Ishikawa (cell line): ENCODE measurements at regions not wholly inside any gene's neighbourhood (a gene's known extent, or its start where the extent isn't known, plus 50 kb on each side); places are given as distances from the start of the nearest gene placed in this dataset.

Experiments used
- CEBPB ChIP-seq: IDR thresholded peaks from 2 replicates; pipeline ENCODE4 v1.6.1; 2012
- CREB1 ChIP-seq: IDR thresholded peaks from 2 replicates; pipeline ENCODE4 v1.6.1; 2012; ENCODE audit warnings: low read depth
- EGR1 ChIP-seq: IDR thresholded peaks from 2 replicates; pipeline ENCODE4 v1.6.1; 2012
- EP300 ChIP-seq: IDR thresholded peaks from 2 replicates; pipeline ENCODE4 v1.6.1; 2012; ENCODE audit warnings: borderline replicate concordance
- FOXM1 ChIP-seq: IDR thresholded peaks from 2 replicates; pipeline ENCODE4 v1.6.1; 2012; ENCODE audit warnings: low read depth, borderline replicate concordance
- MAX ChIP-seq: IDR thresholded peaks from 2 replicates; pipeline ENCODE4 v1.6.1; 2012
- NFIC ChIP-seq: IDR thresholded peaks from 2 replicates; pipeline ENCODE4 v1.6.1; 2012
- RAD21 ChIP-seq: IDR thresholded peaks from 2 replicates; pipeline ENCODE4 v1.6.1; 2012; ENCODE audit warnings: low read depth
- REST ChIP-seq: IDR thresholded peaks from 2 replicates; pipeline ENCODE4 v1.6.1; 2012; ENCODE audit warnings: low read depth, mild to moderate bottlenecking
- TAF1 ChIP-seq: IDR thresholded peaks from 2 replicates; pipeline ENCODE4 v1.6.1; 2012; ENCODE audit warnings: low read depth, mild to moderate bottlenecking
- TCF12 ChIP-seq: IDR thresholded peaks from 2 replicates; pipeline ENCODE4 v1.6.1; 2012; ENCODE audit warnings: low read depth
- TEAD4 ChIP-seq: IDR thresholded peaks from 2 replicates; pipeline ENCODE4 v1.6.1; 2012
- USF1 ChIP-seq: IDR thresholded peaks from 2 replicates; pipeline ENCODE4 v1.6.1; 2012
- YY1 ChIP-seq: IDR thresholded peaks from 2 replicates; pipeline ENCODE4 v1.6.1; 2012; ENCODE audit warnings: low read depth
- ZBTB7A ChIP-seq: IDR thresholded peaks from 2 replicates; pipeline ENCODE4 v1.6.1; 2012; ENCODE audit warnings: low read depth

DNA sequence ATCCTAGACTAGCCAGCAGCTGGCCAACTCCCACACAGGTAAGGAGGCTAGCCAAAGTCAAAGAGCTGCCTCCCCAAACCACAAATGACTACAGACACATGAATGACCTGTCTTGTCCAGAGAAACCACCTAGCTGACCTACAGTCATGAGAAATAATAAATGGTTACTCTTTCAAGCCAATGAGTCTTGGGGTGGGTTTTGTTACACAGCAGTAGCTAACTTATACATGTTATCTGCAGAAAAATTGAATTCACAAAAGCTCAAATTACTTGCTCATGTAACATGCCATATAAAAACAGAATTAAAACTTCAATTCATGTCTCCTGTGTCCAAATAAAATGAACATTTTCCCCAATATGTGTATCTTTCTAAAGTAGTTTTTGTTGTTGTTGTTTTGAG, 307.4 kb upstream of the NR2F2 start:
- TF ChIP-seq TEAD4 (no peak), TCF12 (no peak), USF1 (no peak), NFIC (no peak)

DNA sequence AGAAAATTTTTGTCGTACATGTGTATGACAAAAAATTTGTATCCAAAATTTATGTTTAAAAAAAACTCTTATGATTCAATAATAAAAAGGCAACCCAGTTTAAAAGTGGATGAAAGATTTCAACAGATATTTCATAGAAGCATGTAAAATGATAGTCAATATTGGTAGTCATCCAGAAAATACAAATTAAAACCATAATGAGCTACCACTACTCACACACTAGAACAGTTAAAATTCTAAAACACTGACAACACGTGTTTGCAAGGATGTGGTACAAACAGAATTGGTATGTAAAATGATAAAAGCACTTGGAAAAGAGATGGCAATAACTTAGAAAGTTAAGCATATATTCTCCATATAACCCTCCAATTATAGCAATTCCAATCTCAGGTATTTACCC, 303.0 kb upstream of the NR2F2 start:
- TF ChIP-seq YY1 = no peak
- TF ChIP-seq CREB1 = no peak
- TF ChIP-seq FOXM1 = no peak
- TF ChIP-seq TAF1 = no peak
- no peak for TF ChIP-seq EGR1

DNA sequence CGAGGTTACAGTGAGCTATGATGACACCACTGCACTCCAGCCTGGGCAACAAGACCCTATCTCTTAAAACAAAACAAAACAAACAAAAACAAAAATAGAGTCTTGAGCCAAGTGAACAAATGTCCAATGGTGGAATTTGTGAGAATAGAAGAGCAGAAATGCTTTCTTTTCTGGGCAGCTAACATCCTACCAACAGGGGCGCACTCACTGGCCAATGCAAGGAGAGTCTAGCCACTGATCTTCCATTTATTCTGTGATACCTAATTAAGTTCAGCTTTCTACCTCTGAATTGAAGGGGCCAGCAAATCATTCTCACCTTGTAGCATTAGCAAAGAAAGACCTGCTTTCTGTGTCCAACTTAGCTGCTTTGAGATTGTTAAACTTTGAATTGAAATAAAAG, 301.9 kb upstream of the NR2F2 start:
- TF ChIP-seq FOXM1 (no peak), TCF12 (no peak), ZBTB7A (no peak), NFIC (no peak), YY1 (no peak), TAF1 (no peak), EP300 (no peak), CREB1 (no peak), USF1 (no peak), MAX (no peak), CEBPB (no peak), TEAD4 (no peak), REST (no peak), RAD21 (no peak), EGR1 (no peak)

GRCh38 chr15:96029172-96029571, 301.3 kb upstream of the NR2F2 start:
- TF ChIP-seq EGR1 = no peak
- TF ChIP-seq REST = no peak
- no peak for TF ChIP-seq MAX
- no peak for TF ChIP-seq TEAD4
- no peak for TF ChIP-seq TAF1
- no peak for TF ChIP-seq TCF12
- no peak for TF ChIP-seq CREB1
- TF ChIP-seq USF1 = no peak
- TF ChIP-seq NFIC = no peak
- no peak for TF ChIP-seq CEBPB
- TF ChIP-seq RAD21 = no peak
- TF ChIP-seq YY1 = no peak
- TF ChIP-seq FOXM1 = no peak

- TF ChIP-seq ZBTB7A = no peak
- TF ChIP-seq EGR1 = no peak
- TF ChIP-seq NFIC = no peak
- no peak for TF ChIP-seq TCF12
- TF ChIP-seq FOXM1 = no peak
- no peak for TF ChIP-seq TEAD4
Observed at GRCh38 chr15:96031426-96032110, 298.9 kb upstream of the NR2F2 start.

DNA sequence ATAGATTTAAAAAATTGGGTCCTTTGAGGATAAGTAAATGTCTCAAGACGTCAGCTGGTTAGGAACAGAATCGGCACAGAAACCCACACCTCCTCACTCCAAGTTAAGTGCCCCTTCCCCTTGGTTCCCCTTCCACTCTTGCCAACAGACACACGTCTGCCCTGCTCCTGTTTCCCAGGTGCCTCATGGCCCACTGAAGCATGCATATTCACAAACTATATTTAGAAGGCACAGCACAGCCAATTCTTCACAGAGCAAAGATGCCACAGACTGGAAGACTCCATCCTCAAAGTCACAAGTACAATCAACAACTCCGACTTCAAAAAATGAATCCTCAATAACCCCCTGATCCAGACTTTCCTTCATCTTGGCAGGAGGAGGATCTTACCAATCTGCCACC, 295.4 kb upstream of the NR2F2 start:
- TF ChIP-seq CREB1 = no peak
- no peak for TF ChIP-seq REST
- TF ChIP-seq EP300 = no peak
- TF ChIP-seq FOXM1 = no peak
- TF ChIP-seq YY1 = no peak
- TF ChIP-seq CEBPB = no peak
- no peak for TF ChIP-seq NFIC
- no peak for TF ChIP-seq TAF1
- TF ChIP-seq EGR1 = no peak
- TF ChIP-seq RAD21 = no peak
- no peak for TF ChIP-seq TCF12
- no peak for TF ChIP-seq MAX
